EH (cell line): ENCODE measurements at regions not wholly inside any gene's neighbourhood (a gene's known extent, or its start where the extent isn't known, plus 50 kb on each side); places are given as distances from the start of the nearest gene placed in this dataset.

Source experiments
- DNase-seq: peaks from one replicate; pipeline ENCODE4 v3.0.0-alpha.2; 2015; ENCODE audit warnings: low read depth

GRCh38 chrX:36930491-36930890 lies 77.7 kb upstream of the FAM47C start:
- DNase-seq, result no peak

- no peak for DNase-seq
Measured at GRCh38 chrX:36947214-36947613, 61.0 kb upstream of the FAM47C start.

- no peak for DNase-seq
Measured at GRCh38 chrX:36950495-36951253, 57.5 kb upstream of the FAM47C start.

DNA sequence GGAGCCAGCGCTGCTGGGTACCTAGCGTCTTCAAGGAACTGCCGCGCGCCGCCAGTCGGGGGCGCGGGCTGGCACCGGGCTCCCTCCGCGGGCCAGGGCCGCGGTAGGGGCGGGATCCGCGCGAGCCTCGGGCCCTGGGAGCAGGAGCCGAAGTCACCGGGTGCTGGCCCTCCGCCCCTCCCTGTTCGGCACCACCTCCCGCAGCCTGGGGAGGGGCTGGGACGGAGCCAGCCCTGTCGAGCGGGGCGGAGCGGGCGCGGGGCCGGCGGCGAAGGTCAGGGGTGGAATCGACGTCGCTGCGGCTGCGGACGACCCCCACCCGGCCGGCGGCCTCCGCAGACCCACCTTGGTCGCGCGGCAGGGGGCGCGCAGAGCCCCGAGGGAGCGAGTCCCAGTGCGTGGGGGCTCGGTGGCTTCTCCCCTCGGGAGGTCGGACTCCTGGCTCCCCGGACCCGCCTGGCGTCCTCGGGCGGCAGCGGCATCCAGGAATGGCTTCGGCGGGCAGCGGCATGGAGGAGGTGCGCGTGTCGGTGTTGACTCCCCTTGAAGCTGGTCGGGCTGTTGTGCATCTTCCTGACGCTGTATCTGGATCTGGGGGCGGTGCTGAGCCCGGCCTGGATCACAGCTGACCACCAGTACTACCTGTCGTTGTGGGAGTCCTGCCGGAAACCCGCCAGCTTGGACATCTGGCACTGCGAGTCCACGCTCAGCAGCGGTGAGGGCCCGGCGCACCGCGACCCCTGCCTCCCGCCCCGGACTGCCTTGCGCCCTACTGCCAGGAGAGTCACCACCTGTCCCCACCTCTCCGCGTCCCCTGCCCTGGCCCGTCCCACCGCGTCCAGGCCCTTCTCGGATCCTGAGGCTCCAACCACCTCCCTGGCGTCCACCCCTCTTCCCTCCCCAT lies 50.5 kb upstream of the FAM47C start:
- DNase-seq, result no peak
